ENCODE measurements at regions not wholly inside any gene's neighbourhood (a gene's known extent, or its start where the extent isn't known, plus 50 kb on each side); places are given as distances from the start of the nearest gene placed in this dataset.
"Not testable (repeated sequence)": the region's sequence is repeated elsewhere in the genome, so short reads cannot be mapped to it uniquely, and the experiment has no call there.

- DNase-seq, result no peak
These were observed 180.6 kb upstream of the GRIA4 start for GRCh38 chr11:105429096-105429910.

- DNase-seq, result no peak
These were observed 202.8 kb upstream of the GRIA4 start for GRCh38 chr11:105407101-105407500.

GRCh38 chr11:105401269-105401809, 208.5 kb upstream of the GRIA4 start:
- no peak for DNase-seq

- no peak for DNase-seq
These were observed 210.4 kb upstream of the GRIA4 start for GRCh38 chr11:105399511-105399910.

- no peak for DNase-seq
These were observed 211.2 kb upstream of the GRIA4 start for GRCh38 chr11:105398636-105399035.

- DNase-seq, result no peak
These were observed 216.5 kb upstream of the GRIA4 start for GRCh38 chr11:105393326-105393725.

- DNase-seq, result peak; percentile 52
These were observed 217.3 kb upstream of the GRIA4 start for GRCh38 chr11:105392556-105392955.

- no peak for DNase-seq
These were observed 219.9 kb upstream of the GRIA4 start for GRCh38 chr11:105389952-105390351.

- no peak for DNase-seq
These were observed 221.9 kb upstream of the GRIA4 start for GRCh38 chr11:105388006-105388405.

- no peak for DNase-seq
These were observed 227.9 kb upstream of the GRIA4 start for GRCh38 chr11:105381941-105382340.

GRCh38 chr11:105377870-105378269, 232.0 kb upstream of the GRIA4 start:
- no peak for DNase-seq

- DNase-seq, result no peak
These were observed 232.6 kb upstream of the CARD18 start for GRCh38 chr11:105372206-105372605.

GRCh38 chr11:105371311-105371710, 231.7 kb upstream of the CARD18 start:
- no peak for DNase-seq

GRCh38 chr11:105368711-105369110, 229.1 kb upstream of the CARD18 start:
- no peak for DNase-seq

GRCh38 chr11:105367129-105367528, 227.6 kb upstream of the CARD18 start:
- DNase-seq, result no peak

GRCh38 chr11:105361651-105362050, 222.1 kb upstream of the CARD18 start:
- DNase-seq, result no peak

GRCh38 chr11:105357764-105358163, 218.2 kb upstream of the CARD18 start:
- DNase-seq, result peak; percentile 78

GRCh38 chr11:105357146-105357545, 217.6 kb upstream of the CARD18 start:
- no peak for DNase-seq

GRCh38 chr11:105349867-105350266, 210.3 kb upstream of the CARD18 start:
- not testable (repeated sequence) for DNase-seq

- DNase-seq, result no peak
These were observed 205.4 kb upstream of the CARD18 start for GRCh38 chr11:105344938-105345337.

- no peak for DNase-seq
These were observed 194.6 kb upstream of the CARD18 start for GRCh38 chr11:105334025-105334714.

- no peak for DNase-seq
These were observed 193.6 kb upstream of the CARD18 start for GRCh38 chr11:105333153-105333552.

GRCh38 chr11:105332171-105332570, 192.6 kb upstream of the CARD18 start:
- peak; percentile 3 for DNase-seq

- DNase-seq, result no peak
These were observed 188.5 kb upstream of the CARD18 start for GRCh38 chr11:105328061-105328460.
